Stimulated activated naive B cell treated with anti-CD40 and anti-IgM and Interleukin-4, amounts not matched to agents 10 μg/mL and 1 μg/mL and 100 μg/mL, for 72 hours (primary cell): ENCODE measurements at regions not wholly inside any gene's neighbourhood (a gene's known extent, or its start where the extent isn't known, plus 50 kb on each side); places are given as distances from the start of the nearest gene placed in this dataset.
"Not testable (repeated sequence)": the region's sequence is repeated elsewhere in the genome, so short reads cannot be mapped to it uniquely, and the experiment has no call there.

Experiments
- ATAC-seq, 2 donors: fragments of 150-1000 bp; cut with Tn5 transposase; replicated peaks; 2 replicates each; pipeline ENCODE4 v1.10.0; 2021; ENCODE audit warnings: moderate library complexity in 1 of 2
- DNase-seq: peaks from one replicate; pipeline ENCODE4 v3.0.0; 2021
- H3K27ac Mint-ChIP-seq: one replicate; pipeline ENCODE4 v1.8.0; 2022; ENCODE audit warnings: mild to moderate bottlenecking, mixed read lengths
- H3K27me3 Mint-ChIP-seq, 2 donors: one replicate each; pipeline ENCODE4 v1.8.0; 2022; ENCODE audit warnings: mixed read lengths in 2 of 2
- H3K36me3 Mint-ChIP-seq, 2 donors: one replicate each; pipeline ENCODE4 v1.8.0; 2022; ENCODE audit warnings: mixed read lengths in 2 of 2, mild to moderate bottlenecking in 1 of 2
- H3K4me1 Mint-ChIP-seq, 2 donors: one replicate each; pipeline ENCODE4 v1.8.0; 2022; ENCODE audit warnings: mixed read lengths in 2 of 2, mild to moderate bottlenecking in 1 of 2
- H3K4me3 Mint-ChIP-seq, 2 donors: one replicate each; pipeline ENCODE4 v1.8.0; 2022; ENCODE audit warnings: mild to moderate bottlenecking in 2 of 2, mixed read lengths in 2 of 2, moderate library complexity in 1 of 2
- H3K9me3 Mint-ChIP-seq, 2 donors: one replicate each; pipeline ENCODE4 v1.8.0; 2022; ENCODE audit warnings: mixed read lengths in 2 of 2, mild to moderate bottlenecking in 1 of 2

DNA sequence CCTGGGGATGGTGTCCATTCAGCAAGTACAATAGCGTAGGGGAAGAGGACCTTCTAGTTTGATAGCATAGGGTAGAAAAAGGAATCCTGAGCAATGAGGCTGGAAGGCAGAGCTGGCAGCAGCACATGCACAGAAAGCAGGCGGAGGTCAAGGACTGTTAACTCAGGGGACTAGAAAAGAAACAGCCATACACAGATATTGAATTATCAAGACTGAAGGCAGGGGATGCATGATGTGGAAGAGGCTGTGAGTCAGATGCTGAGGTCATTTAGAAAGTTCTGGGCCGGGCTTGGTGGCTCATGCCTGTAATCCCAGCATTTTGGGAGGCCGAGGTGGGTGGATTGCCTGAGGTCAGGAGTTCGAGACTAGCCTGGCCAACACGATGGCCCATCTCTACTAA, 65.6 kb downstream of the OPTC start:
- Mint-ChIP-seq H3K4me3 (no peak overlapping the region), H3K27me3 (peaks cover 9 to 18% of the 10 kb centered on the region in 2 donors), H3K36me3 (no peaks in the 10 kb centered on the region), H3K9me3 (peaks cover 0 to 4% of the 10 kb centered on the region in 2 donors), H3K27ac (no peak overlapping the region), H3K4me1 (peaks cover 11 to 13% of the 10 kb centered on the region in 2 donors)
- DNase-seq (no peak), ATAC-seq (no peak)

DNA sequence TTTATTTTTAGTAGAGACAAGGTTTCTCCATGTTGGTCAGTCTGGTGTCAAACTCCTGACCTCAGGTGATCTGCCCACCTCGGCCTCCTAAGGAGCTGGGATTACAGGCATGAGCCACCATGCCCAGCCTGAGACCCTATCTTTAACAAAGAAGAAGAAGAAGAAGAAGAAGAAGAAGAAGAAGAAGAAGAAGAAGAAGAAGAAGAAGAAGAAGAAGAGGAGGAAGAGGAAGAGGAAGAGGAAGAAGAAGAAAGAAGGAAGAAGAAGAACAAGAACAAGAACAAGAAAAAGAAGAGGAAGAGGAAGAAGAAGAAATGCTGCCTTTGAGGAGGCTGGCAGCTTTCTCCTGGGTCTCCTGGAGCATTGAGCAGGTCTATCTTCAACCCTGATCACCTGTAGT, 64.9 kb upstream of the ATP2B4 start:
- H3K27ac Mint-ChIP-seq, H3K4me3 Mint-ChIP-seq, DNase-seq, H3K36me3 Mint-ChIP-seq, H3K4me1 Mint-ChIP-seq, H3K9me3 Mint-ChIP-seq, ATAC-seq: not testable (repeated sequence)
- peaks cover 13 to 21% of the 10 kb centered on the region in 2 donors for H3K27me3 Mint-ChIP-seq

DNA sequence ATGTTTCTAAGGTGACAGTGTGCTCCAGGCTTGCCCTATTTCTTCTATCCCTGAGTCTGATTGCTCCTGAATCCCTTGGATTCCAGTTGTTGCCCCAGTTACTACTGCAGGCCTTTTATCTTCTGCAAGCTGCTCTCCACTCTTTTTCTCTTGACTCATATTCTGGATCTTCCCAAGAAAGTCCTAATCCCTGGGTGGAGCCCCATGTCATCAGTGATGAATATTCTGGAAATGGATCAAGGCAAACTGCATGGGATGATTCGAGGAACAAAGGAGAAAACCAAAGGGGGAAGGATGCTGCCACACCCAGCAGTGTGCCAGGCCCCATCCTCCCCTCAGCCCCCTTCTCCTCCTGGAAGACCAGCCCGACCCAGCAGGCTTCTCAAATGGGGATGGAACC, 63.3 kb upstream of the ATP2B4 start:
- Mint-ChIP-seq H3K4me3 (no peak overlapping the region), H3K27me3 (peaks cover 8 to 21% of the 10 kb centered on the region in 2 donors), H3K36me3 (no peaks in the 10 kb centered on the region), H3K27ac (no peak overlapping the region), H3K4me1 (peaks cover 0 to 2% of the 10 kb centered on the region in 2 donors), H3K9me3 (peaks cover 0 to 4% of the 10 kb centered on the region in 2 donors)
- ATAC-seq (no peak), DNase-seq (no peak)

DNA sequence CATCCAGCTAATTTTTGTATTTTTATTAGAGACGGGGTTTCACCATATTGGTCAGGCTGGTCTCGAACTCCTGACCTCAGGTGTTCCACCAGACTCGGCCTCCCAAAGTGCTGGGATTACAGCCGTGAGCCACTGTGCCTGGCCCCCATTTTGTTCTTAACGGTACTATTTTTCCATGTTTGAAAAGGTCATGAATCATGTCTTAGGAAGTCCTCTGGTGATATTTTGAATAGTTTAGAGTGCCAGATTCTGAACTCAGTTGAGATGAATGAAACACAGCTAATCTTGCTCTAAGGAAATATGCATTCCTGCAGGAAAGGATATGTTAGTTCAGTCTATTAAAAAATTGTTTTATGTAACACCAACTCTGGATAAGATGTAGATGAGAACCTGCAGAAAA, 62.6 kb upstream of the ATP2B4 start:
- H3K4me3 Mint-ChIP-seq: no peak overlapping the region
- DNase-seq (no peak), ATAC-seq (no peak)
- H3K9me3 Mint-ChIP-seq: peaks cover 0 to 4% of the 10 kb centered on the region in 2 donors
- H3K36me3 Mint-ChIP-seq: no peaks in the 10 kb centered on the region
- H3K4me1 Mint-ChIP-seq: peaks cover 0 to 2% of the 10 kb centered on the region in 2 donors
- peaks cover 6 to 21% of the 10 kb centered on the region in 2 donors for H3K27me3 Mint-ChIP-seq
- no peak overlapping the region for H3K27ac Mint-ChIP-seq

DNA sequence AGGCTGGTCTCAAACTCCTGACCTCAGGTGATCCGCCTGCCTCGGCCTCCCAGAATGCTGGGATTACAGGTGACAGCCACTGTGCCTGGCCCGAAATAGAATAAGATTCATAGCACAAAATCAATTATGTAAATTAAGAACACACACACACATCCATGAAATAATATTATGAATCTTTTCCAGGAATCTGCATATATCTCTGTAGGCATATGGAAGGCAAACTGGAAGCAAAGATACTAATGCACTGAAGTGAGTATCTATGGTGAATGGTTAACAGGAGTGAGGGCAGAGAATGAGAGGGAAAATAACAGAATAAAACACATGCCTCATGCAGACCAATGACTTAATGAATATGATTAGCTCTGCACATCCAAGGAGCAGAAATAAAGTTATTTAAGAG, 61.6 kb upstream of the ATP2B4 start:
- Mint-ChIP-seq H3K36me3 (no peaks in the 10 kb centered on the region), H3K27ac (no peak overlapping the region), H3K4me1 (no peaks in the 10 kb centered on the region)

DNA sequence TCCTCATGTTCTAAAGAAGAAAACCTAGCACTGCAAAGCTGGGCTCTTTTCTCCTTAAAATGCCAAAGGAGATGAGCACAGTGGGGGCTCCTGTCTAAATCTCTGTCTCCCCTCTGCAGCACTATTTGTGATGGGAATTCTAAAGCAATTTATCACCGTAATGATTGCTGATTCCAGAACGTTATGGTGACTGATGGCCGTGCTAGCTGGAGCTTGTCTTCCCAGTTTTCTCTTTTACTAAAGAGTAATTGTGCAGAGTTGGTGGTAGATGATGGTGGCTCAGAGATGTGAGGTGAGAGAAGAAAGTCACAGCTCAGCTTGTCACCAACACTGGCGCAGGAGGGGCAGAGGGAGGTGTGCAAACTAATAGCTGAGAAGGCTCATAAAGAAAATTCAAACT, 60.7 kb upstream of the ATP2B4 start:
- Mint-ChIP-seq H3K9me3 (peaks cover 0 to 4% of the 10 kb centered on the region in 2 donors), H3K4me3 (no peak overlapping the region), H3K4me1 (no peaks in the 10 kb centered on the region), H3K36me3 (no peaks in the 10 kb centered on the region), H3K27me3 (peaks cover 17 to 33% of the 10 kb centered on the region in 2 donors), H3K27ac (no peak overlapping the region)
- ATAC-seq: no peak
- DNase-seq: no peak

More for the DNA sequence above, 61.6 kb upstream of the ATP2B4 start:
- no peak for DNase-seq
- H3K27me3 Mint-ChIP-seq: peaks cover 10 to 25% of the 10 kb centered on the region in 2 donors
- H3K9me3 Mint-ChIP-seq: peaks cover 0 to 4% of the 10 kb centered on the region in 2 donors
- no peak overlapping the region for H3K4me3 Mint-ChIP-seq
- ATAC-seq: no peak

DNA sequence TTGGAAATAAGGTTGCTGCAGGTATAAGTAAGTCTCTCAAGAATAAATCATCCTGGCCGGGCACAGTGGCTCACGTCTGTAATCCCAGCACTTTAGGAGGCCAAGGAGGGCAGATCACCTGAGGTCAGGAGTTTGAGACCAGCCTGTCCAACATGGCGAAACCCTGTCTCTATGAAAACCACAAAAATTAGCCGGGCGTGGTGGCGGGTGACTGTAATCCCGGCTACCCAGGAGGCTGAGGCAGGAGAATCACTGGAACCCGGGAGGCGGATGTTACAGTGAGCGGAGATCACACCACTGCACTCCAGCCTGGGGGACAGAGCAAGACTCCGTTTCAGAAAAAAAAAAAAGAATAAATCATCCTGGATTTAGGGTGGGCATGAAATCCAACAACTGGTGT, 59.7 kb upstream of the ATP2B4 start:
- not testable (repeated sequence) for H3K4me3 Mint-ChIP-seq, DNase-seq, H3K36me3 Mint-ChIP-seq, H3K27ac Mint-ChIP-seq, H3K4me1 Mint-ChIP-seq, ATAC-seq, H3K9me3 Mint-ChIP-seq
- H3K27me3 Mint-ChIP-seq: peaks cover 17 to 33% of the 10 kb centered on the region in 2 donors

DNA sequence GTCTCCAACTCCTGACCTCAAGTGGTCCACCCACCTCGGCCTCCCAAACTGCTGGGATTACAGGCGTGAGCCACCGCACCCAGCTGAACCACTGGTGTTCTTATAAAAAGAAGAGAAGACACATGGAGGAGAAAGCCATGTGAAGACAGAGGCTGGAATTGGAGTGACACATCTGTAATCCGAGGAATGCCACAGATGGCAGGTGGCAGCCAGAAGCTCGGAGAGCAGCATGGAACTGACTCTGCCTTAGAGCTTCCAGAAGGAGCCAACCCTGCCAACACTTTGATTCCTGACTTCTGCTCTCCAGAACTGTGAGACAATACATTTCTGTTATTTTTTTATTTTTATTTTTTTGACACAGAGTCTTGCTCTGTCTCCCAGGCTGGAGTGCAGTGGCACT, 59.0 kb upstream of the ATP2B4 start:
- no peak for ATAC-seq
- H3K4me1 Mint-ChIP-seq: no peaks in the 10 kb centered on the region
- no peaks in the 10 kb centered on the region for H3K36me3 Mint-ChIP-seq
- peaks cover 0 to 4% of the 10 kb centered on the region in 2 donors for H3K9me3 Mint-ChIP-seq
- DNase-seq: no peak
- H3K27ac Mint-ChIP-seq: no peak overlapping the region
- peaks cover 21 to 33% of the 10 kb centered on the region in 2 donors for H3K27me3 Mint-ChIP-seq
- no peak overlapping the region for H3K4me3 Mint-ChIP-seq

DNA sequence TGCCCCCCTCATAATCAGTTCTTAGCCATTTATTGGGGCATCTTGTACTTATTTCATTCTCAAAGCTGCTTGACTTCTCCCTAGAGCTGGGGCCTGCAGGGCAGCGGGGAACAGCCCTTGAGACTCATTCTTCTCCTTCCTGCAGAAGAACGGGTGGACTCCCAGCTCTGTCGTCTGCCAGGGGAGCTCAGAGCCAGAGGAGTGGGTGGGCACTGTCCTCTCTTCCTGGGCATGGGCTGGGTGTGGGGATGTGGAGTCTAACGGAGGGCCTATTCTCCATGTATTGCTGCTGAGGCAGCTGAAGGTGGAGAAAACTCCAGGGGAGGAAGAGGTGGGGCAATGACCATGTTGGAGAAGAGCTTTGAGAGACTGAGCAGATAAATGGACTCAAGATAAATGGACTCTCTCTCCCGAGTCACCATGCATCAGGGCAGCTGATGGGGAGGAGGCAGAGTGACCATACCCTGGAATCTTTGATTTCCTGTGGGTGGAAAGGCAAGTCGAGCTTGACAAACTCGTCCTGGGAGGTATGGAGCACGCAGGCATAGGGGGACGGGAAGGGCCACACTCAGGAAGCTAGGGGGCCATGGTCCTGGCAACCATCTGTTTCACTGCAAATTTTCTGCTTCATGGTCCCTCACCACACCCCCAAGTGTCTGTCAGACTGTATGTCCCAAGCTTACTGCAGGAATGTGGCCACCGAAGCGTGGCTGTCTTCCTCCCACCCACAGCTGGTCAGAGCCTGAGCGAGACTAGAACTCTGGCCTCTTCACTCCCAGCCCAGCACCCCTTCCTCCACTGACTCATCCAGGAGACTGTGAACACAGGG, 56.9 kb upstream of the ATP2B4 start:
- Mint-ChIP-seq H3K4me3 (no peak overlapping the region), H3K36me3 (no peaks in the 10 kb centered on the region), H3K27me3 (peaks cover 21 to 33% of the 10 kb centered on the region in 2 donors), H3K4me1 (no peaks in the 10 kb centered on the region), H3K9me3 (no peaks in the 10 kb centered on the region), H3K27ac (no peak overlapping the region)
- DNase-seq (no peak), ATAC-seq (no peak)

DNA sequence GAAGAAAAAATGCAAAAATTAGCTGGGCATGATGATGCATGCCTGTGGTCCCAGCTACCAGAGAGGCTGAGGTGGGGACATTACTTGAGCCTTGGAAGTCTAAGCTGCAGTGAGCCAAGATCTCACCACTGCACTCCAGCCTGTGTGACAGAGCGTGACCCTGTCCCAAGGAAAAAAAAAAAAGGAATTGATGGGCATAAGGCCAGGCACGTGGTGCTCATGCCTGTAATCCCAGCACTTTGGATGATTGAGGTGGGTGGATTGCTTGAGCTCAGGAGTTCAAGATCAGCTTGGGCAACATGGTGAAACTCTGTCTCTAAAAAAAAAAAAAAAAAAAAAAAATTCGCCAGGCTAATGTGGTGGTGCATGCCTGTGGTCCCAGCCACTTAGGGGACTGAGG, 55.8 kb upstream of the ATP2B4 start:
- no peaks in the 10 kb centered on the region for H3K9me3 Mint-ChIP-seq
- DNase-seq (no peak), ATAC-seq (no peak)
- H3K27me3 Mint-ChIP-seq: peaks cover 21 to 29% of the 10 kb centered on the region in 2 donors
- H3K36me3 Mint-ChIP-seq: no peaks in the 10 kb centered on the region
- H3K4me1 Mint-ChIP-seq: no peaks in the 10 kb centered on the region
- no peak overlapping the region for H3K4me3 Mint-ChIP-seq
- H3K27ac Mint-ChIP-seq: no peak overlapping the region

DNA sequence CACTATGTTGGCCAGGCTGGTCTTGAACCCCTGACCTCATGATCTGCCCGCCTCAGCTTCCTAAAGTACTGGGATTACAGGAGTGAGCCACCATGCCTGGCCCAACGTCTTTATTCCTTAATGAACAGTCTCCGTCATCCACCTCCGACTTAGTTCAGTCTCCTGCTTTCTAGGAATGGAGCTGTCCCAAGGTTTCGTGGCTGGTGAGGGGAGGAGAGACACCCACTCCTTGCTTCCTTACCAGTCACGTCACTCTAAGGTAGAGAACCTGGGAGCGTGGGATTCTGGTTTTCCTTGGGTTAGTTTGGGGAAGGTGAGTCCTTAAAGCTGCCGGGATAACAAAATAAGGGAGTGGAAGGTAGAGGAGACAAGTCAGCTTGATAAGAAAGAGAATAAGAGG, 55.0 kb upstream of the ATP2B4 start:
- DNase-seq (no peak), ATAC-seq (no peak)
- Mint-ChIP-seq H3K36me3 (no peaks in the 10 kb centered on the region), H3K27me3 (peaks cover 21% of the 10 kb centered on the region in 2 donors), H3K4me3 (no peak overlapping the region), H3K27ac (no peak overlapping the region), H3K4me1 (no peaks in the 10 kb centered on the region), H3K9me3 (no peaks in the 10 kb centered on the region)

DNA sequence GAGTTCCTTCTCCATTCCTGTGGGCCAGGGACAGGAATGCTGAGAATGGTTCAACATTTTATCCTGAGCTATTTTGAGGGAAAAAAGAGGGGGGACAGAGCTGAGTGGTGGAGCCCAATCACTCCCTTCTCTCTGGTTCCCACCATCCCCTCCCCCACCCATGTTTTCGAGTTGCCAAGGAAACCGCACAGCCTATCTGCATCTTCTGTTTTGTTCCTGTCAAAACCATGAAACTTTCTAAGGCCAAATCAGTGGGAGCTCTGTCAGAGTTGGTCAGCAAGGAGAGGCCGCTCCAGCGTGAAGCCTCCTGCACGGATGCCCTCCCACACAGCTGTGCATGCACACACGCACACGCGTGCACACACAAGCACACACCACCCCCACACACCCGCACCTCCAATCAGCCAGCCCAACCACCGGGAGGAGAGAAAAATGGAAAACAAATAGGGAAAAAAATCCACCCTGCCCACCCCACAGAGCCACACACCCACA, 54.5 kb upstream of the ATP2B4 start:
- H3K36me3 Mint-ChIP-seq: no peaks in the 10 kb centered on the region
- DNase-seq: no peak
- no peaks in the 10 kb centered on the region for H3K9me3 Mint-ChIP-seq
- peaks cover 21% of the 10 kb centered on the region in 2 donors for H3K27me3 Mint-ChIP-seq
- no peaks in the 10 kb centered on the region for H3K4me1 Mint-ChIP-seq
- no peak for ATAC-seq
- H3K4me3 Mint-ChIP-seq: no peak overlapping the region
- H3K27ac Mint-ChIP-seq: no peak overlapping the region

DNA sequence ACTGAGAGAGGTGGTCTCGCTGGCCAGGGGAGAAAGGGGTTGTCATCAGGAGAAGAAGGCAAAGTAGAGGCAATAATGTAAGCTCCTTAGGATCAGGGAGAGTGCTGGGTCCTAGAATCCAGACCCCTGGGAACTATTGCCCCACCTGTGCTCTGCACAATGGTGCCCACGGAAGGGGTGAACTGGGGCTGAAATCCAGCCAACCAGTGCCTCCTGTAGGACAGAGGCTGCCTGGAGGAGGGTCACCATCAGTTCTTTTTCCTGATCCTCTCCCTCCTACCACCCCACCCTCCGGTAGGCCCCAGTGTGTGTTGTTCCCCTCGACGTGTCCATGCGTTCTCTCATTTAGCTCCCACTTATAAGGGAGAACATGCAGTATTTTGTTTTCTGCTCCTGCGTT, 52.9 kb upstream of the ATP2B4 start:
- H3K36me3 Mint-ChIP-seq: no peaks in the 10 kb centered on the region
- DNase-seq: no peak
- no peaks in the 10 kb centered on the region for H3K9me3 Mint-ChIP-seq
- no peaks in the 10 kb centered on the region for H3K4me1 Mint-ChIP-seq
- ATAC-seq: no peak
- peak overlapping the region; percentile 27 for H3K27ac Mint-ChIP-seq
- no peak overlapping the region for H3K4me3 Mint-ChIP-seq
- peaks cover 21% of the 10 kb centered on the region in 2 donors for H3K27me3 Mint-ChIP-seq
